H1 (cell line): ENCODE measurements at regions not wholly inside any gene's neighbourhood (a gene's known extent, or its start where the extent isn't known, plus 50 kb on each side); places are given as distances from the start of the nearest gene placed in this dataset.

Experiments used
- CTCF ChIA-PET: fragments of 300-600 bp; sonication (Branson Sonifier 250); formaldehyde crosslinking; loops from one replicate; lab custom pipeline; 2021; ENCODE audit not compliant: partially characterized antibody; lab: Charles Lee
- POLR2A ChIA-PET: fragments of 300-600 bp; sonication (Branson Sonifier 250); formaldehyde crosslinking; loops from one replicate; lab custom pipeline; 2021; ENCODE audit warnings: inconsistent platforms; ENCODE audit not compliant: partially characterized antibody; lab: Charles Lee
- DNase-seq, 2 experiments: peaks; one replicate each; pipeline versions ENCODE4 v3.0.0 to v3.0.0-alpha.2; 2010 to 2022; ENCODE audit warnings: low spot score in 2 of 2, low read depth in 1 of 2, mixed read lengths in 1 of 2
- FAIRE-seq: peaks from 2 replicates; lab custom pipeline; 2011; peaks lifted over from hg19 to GRCh38; lab: Jason Lieb, UNC
- H2AFZ ChIP-seq: 2 replicates; pipeline ENCODE4 v1.8.1; 2012; ENCODE audit warnings: low read length, inconsistent platforms
- H2AK5ac ChIP-seq: 2 replicates; pipeline ENCODE4 v1.6.1; 2013; ENCODE audit warnings: low read depth, low read length
- H2BK120ac ChIP-seq: replicated peaks from 2 replicates; pipeline ENCODE3; 2013; ENCODE audit warnings: low read depth, low read length, inconsistent platforms
- H2BK12ac ChIP-seq: 2 replicates; pipeline ENCODE4 v1.6.1; 2013; ENCODE audit warnings: low read depth, low read length
- H2BK15ac ChIP-seq: 2 replicates; pipeline ENCODE4 v1.6.1; 2013; ENCODE audit warnings: low read length
- H2BK20ac ChIP-seq: 2 replicates; pipeline ENCODE4 v1.6.1; 2013; ENCODE audit warnings: low read length
- H2BK5ac ChIP-seq: 2 replicates; pipeline ENCODE4 v1.6.1; 2013; ENCODE audit warnings: low read depth, low read length
- H3K14ac ChIP-seq: 2 replicates; pipeline ENCODE4 v1.6.1; 2013; ENCODE audit warnings: inconsistent platforms; ENCODE audit not compliant: insufficient read length
- H3K18ac ChIP-seq: 2 replicates; pipeline ENCODE4 v1.6.1; 2013; ENCODE audit warnings: low read length; ENCODE audit errors: extremely low read depth
- H3K23ac ChIP-seq: 2 replicates; pipeline ENCODE4 v1.6.1; 2013; ENCODE audit warnings: inconsistent platforms; ENCODE audit not compliant: insufficient read length
- H3K23me2 ChIP-seq: 2 replicates; pipeline ENCODE4 v1.6.1; 2013; ENCODE audit warnings: low read depth, low read length
- H3K27ac ChIP-seq: 2 replicates; pipeline ENCODE4 v1.6.1; 2011; ENCODE audit warnings: low read depth, low read length, inconsistent platforms
- H3K27me3 ChIP-seq, 4 experiments: replicated peaks in 1 of 4; 1 replicate in 1 of 4; 2 replicates in 3 of 4; pipeline versions ENCODE4 v1.6.1 to v1.8.1; 2011 to 2013; ENCODE audit warnings: low read length in 3 of 4, mild to moderate bottlenecking in 3 of 4, inconsistent platforms in 2 of 4, mixed read lengths in 2 of 4, moderate library complexity in 1 of 4; ENCODE audit not compliant: control insufficient read depth in 3 of 4, insufficient read depth in 3 of 4; ENCODE audit errors: extremely low read depth in 1 of 4
- H3K36me3 ChIP-seq, 4 experiments: 2 replicates each; pipeline versions ENCODE4 v1.6.1 to v1.8.1; 2011 to 2013; ENCODE audit warnings: mild to moderate bottlenecking in 4 of 4, low read length in 3 of 4, moderate library complexity in 2 of 4, control low read depth in 1 of 4, inconsistent platforms in 1 of 4; ENCODE audit not compliant: insufficient read depth in 4 of 4, control insufficient read depth in 2 of 4
- H3K4ac ChIP-seq: replicated peaks from 2 replicates; pipeline ENCODE3; 2013; ENCODE audit warnings: low read length, low read depth, mixed read lengths, inconsistent platforms; ENCODE audit not compliant: insufficient read length
- H3K4me1 ChIP-seq, 4 experiments: replicated peaks in 1 of 4; 1 replicate in 1 of 4; 2 replicates in 3 of 4; pipeline versions ENCODE4 v1.6.1 to v1.8.1; 2011 to 2013; ENCODE audit warnings: low read length in 3 of 4, inconsistent platforms in 2 of 4, mixed read lengths in 1 of 4; ENCODE audit not compliant: insufficient read depth in 4 of 4, control insufficient read depth in 3 of 4
- H3K4me2 ChIP-seq, 2 experiments: 2 replicates each; pipeline versions ENCODE4 v1.6.1 to v1.8.1; 2011 to 2013; ENCODE audit warnings: low read depth in 2 of 2, low read length in 2 of 2, control low read depth in 1 of 2, inconsistent platforms in 1 of 2, mild to moderate bottlenecking in 1 of 2; ENCODE audit not compliant: insufficient read depth in 1 of 2
- H3K4me3 ChIP-seq, 4 experiments: fragments of 200-600, 300-600 bp in 1 of 4; sonication (generic), shearing (Covaris generic), sonication (Bioruptor Twin) in 1 of 4; 2 replicates each; pipeline versions ENCODE4 v1.5.1 to v1.8.1; 2011 to 2016; ENCODE audit warnings: low read length in 4 of 4, low read depth in 3 of 4, control low read depth in 2 of 4, inconsistent platforms in 2 of 4, mild to moderate bottlenecking in 2 of 4, mixed read lengths in 1 of 4, moderate library complexity in 1 of 4; ENCODE audit not compliant: insufficient read depth in 2 of 4; ENCODE audit errors: extremely low read depth in 1 of 4
- H3K56ac ChIP-seq: replicated peaks from 2 replicates; pipeline ENCODE3; 2013; ENCODE audit warnings: low read depth, mild to moderate bottlenecking, mixed read lengths, low read length, inconsistent platforms; ENCODE audit not compliant: insufficient read length
- H3K79me1 ChIP-seq: 2 replicates; pipeline ENCODE4 v1.6.1; 2013; ENCODE audit warnings: low read depth, low read length, control low read depth
- H3K79me2 ChIP-seq, 2 experiments: 2 replicates each; pipeline versions ENCODE4 v1.6.1 to v1.8.1; 2012 to 2013; ENCODE audit warnings: low read length in 2 of 2, mild to moderate bottlenecking in 2 of 2, inconsistent platforms in 1 of 2; ENCODE audit not compliant: insufficient read depth in 2 of 2, control insufficient read depth in 1 of 2
- H3K9ac ChIP-seq, 4 experiments: replicated peaks in 1 of 4; 1 replicate in 1 of 4; 2 replicates in 3 of 4; pipeline versions ENCODE4 v1.6.1 to v1.8.1; 2011 to 2013; ENCODE audit warnings: low read depth in 3 of 4, low read length in 3 of 4, control low read depth in 2 of 4, mild to moderate bottlenecking in 2 of 4, moderate library complexity in 2 of 4, inconsistent platforms in 1 of 4; ENCODE audit errors: extremely low read depth in 1 of 4
- H3K9me3 ChIP-seq, 2 experiments: 2 replicates each; pipeline versions ENCODE4 v1.6.1 to v1.8.1; 2012 to 2013; ENCODE audit warnings: mild to moderate bottlenecking in 2 of 2, moderate library complexity in 2 of 2, control low read depth in 1 of 2, inconsistent platforms in 1 of 2, low read depth in 1 of 2, low read length in 1 of 2, mixed read lengths in 1 of 2; ENCODE audit not compliant: insufficient read depth in 2 of 2
- H4K20me1 ChIP-seq, 2 experiments: replicated peaks in 1 of 2; 2 replicates each; pipeline versions ENCODE3 to v1.8.1; 2011 to 2013; ENCODE audit warnings: inconsistent platforms in 2 of 2, low read length in 2 of 2, mild to moderate bottlenecking in 1 of 2; ENCODE audit not compliant: insufficient read depth in 2 of 2, control insufficient read depth in 1 of 2
- H4K5ac ChIP-seq: 2 replicates; pipeline ENCODE4 v1.6.1; 2013; ENCODE audit warnings: low read length, low read depth, mixed read lengths, inconsistent platforms; ENCODE audit not compliant: insufficient read length
- H4K8ac ChIP-seq: 2 replicates; pipeline ENCODE4 v1.8.0; 2013; ENCODE audit warnings: mild to moderate bottlenecking, moderate library complexity, low read length, inconsistent platforms; ENCODE audit not compliant: insufficient read depth; ENCODE audit errors: extremely low read depth
- H4K91ac ChIP-seq: replicated peaks from 2 replicates; pipeline ENCODE3; 2013; ENCODE audit warnings: low read length, mixed read lengths, inconsistent platforms; ENCODE audit not compliant: insufficient read length
- CHD1 ChIP-seq: IDR thresholded peaks from 2 replicates; pipeline ENCODE4 v1.6.1; 2012; ENCODE audit warnings: low read depth, low read length, improper control_type of control experiment
- SP4 ChIP-seq: IDR thresholded peaks from 2 replicates; pipeline ENCODE4 v1.6.1; 2012; ENCODE audit warnings: low read length, inconsistent platforms
- WGBS, 2 experiments: shearing (Covaris generic) in 1 of 2; methylation state at CpG; one replicate each; pipeline versions ENCODE4 v1.1.6 to v1.1.7; 2013 to 2015; ENCODE audit warnings: low lambda C conversion rate in 2 of 2, mixed read lengths in 2 of 2, inconsistent platforms in 1 of 2, low coverage in 1 of 2, missing lambda C conversion rate in 1 of 2; ENCODE audit not compliant: insufficient replicate concordance in 2 of 2, insufficient coverage in 1 of 2, insufficient read length in 1 of 2; ENCODE audit errors: extremely low coverage in 1 of 2, missing lambda C conversion rate in 1 of 2; 5-methylcytosine and 5-hydroxymethylcytosine counted together

DNA sequence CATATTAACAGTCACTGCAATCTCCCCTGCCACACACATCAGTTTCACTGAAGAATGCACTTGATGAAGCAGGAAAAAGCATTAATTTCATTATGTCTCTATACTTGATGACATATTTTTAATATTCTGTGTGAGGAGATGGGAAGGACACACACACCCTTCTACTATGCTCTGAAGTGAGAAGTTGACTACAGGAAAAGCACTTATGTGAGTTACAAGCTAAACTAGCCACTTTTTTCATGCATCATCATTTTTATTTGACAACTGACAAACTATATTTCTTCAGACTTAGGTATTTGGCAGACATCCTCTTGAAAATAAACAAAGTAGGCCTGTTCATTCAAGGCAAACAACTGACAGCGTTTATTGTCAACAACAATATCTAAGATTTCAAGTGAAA lies 150.4 kb upstream of the ID2 start:
- no peak for FAIRE-seq
- H3K9ac ChIP-seq: no peak overlapping the region
- H2BK120ac ChIP-seq: no peak overlapping the region

More for the DNA sequence above, 150.4 kb upstream of the ID2 start:
- Histone ChIP-seq H3K56ac (no peak overlapping the region), H3K36me3 (no peaks in the 10 kb centered on the region), H3K27me3 (no peaks in the 10 kb centered on the region), H4K91ac (no peak overlapping the region), H2AFZ (no peak overlapping the region), H4K8ac (no peak overlapping the region), H3K4me2 (no peak overlapping the region), H2BK15ac (no peak overlapping the region), H3K27ac (no peak overlapping the region), H2BK20ac (no peak overlapping the region), H3K18ac (no peak overlapping the region), H3K4ac (no peak overlapping the region), H4K20me1 (no peaks in the 10 kb centered on the region), H3K4me3 (no peak overlapping the region), H2BK12ac (no peak overlapping the region), H3K79me2 (no peaks in the 10 kb centered on the region), H3K14ac (no peak overlapping the region), H2AK5ac (no peak overlapping the region), H3K23me2 (no peaks in the 10 kb centered on the region), H3K9me3 (no peaks in the 10 kb centered on the region; a peak in 1 of 4 replicates), H2BK5ac (no peak overlapping the region), H3K79me1 (no peaks in the 10 kb centered on the region), H4K5ac (no peak overlapping the region), H3K23ac (no peak overlapping the region), H3K4me1 (peaks cover 0 to 9% (median 3%) of the 10 kb centered on the region in 4 experiments; a peak in 5 of 7 replicates)
- no peak for DNase-seq
- WGBS, 2 experiments: 100% methylated on average over 1 of the region's 1 CpG; no CpG with 5 or more reads in 1 of the 2 experiments
- ChIA-PET POLR2A (no interaction called here), CTCF (interaction anchor here (1.4 to 2.7 kb wide), 2 partner anchors 12 to 1103 kb away, joined by 3 to 9 read pairs; no protein-coding TSS in a partner anchor)
- TF ChIP-seq SP4 (no peak), CHD1 (no peak)
